ENCODE measurements at regions not wholly inside any gene's neighbourhood (a gene's known extent, or its start where the extent isn't known, plus 50 kb on each side); places are given as distances from the start of the nearest gene placed in this dataset.

GRCh38 chr5:73282923-73283322 lies 109.9 kb downstream of the TMEM174 start:
- TF ChIP-seq POLR2A (IDR thresholded peaks at IDR 0.05) (no peak), CTCF (IDR thresholded peaks at IDR 0.05 in 4 of 5, conservative IDR thresholded peaks at IDR 0.05 in 1 of 5) (no peak)

All from gastrocnemius medialis (tissue), 4 donors.